Caco-2 (cell line): ENCODE measurements at regions not wholly inside any gene's neighbourhood (a gene's known extent, or its start where the extent isn't known, plus 50 kb on each side); places are given as distances from the start of the nearest gene placed in this dataset.

Experiments used
- BruUV-seq: library from RNA; stranded (reverse); fragments of 400-500 nt; replicated peaks from 2 replicates; lab custom pipeline; 2021; lab: Mats Ljungman, UMichigan
- CTCF ChIA-PET: fragments of 300-600 bp; sonication (Branson Sonifier 250); formaldehyde crosslinking; loops from one replicate; lab custom pipeline; 2022; ENCODE audit warnings: antibody characterized with exemption; lab: Charles Lee
- POLR2A ChIA-PET: fragments of 300-600 bp; sonication (Branson Sonifier 250); formaldehyde crosslinking; loops from one replicate; lab custom pipeline; 2022; ENCODE audit warnings: antibody characterized with exemption; lab: Charles Lee
- DNase-seq, 2 experiments: peaks; one replicate each; pipeline versions ENCODE4 v3.0.0 to v3.0.0-alpha.2; 2020 to 2022
- H3K27me3 ChIP-seq: replicated peaks from 2 replicates; pipeline ENCODE4 v1.6.0; 2011; ENCODE audit warnings: low read length; ENCODE audit not compliant: control insufficient read depth, insufficient read depth
- H3K36me3 ChIP-seq: 2 replicates; pipeline ENCODE4 v1.5.1; 2011; ENCODE audit warnings: low read length; ENCODE audit not compliant: control insufficient read depth, insufficient read depth
- H3K4me1 ChIP-seq: fragments of 250-450 bp; sonication (Bioruptor Pico); 2 replicates; pipeline ENCODE4 v1.5.1; 2020; ENCODE audit warnings: mild to moderate bottlenecking
- H3K4me3 ChIP-seq: 2 replicates; pipeline ENCODE4 v1.5.1; 2011; ENCODE audit warnings: low read depth, mild to moderate bottlenecking, control low read depth, low read length
- H3K9me3 ChIP-seq: fragments of 250-450 bp; sonication (Bioruptor Pico); 2 replicates; pipeline ENCODE4 v1.5.1; 2020; ENCODE audit warnings: mild to moderate bottlenecking, moderate library complexity
- H3K27ac Mint-ChIP-seq: one replicate; pipeline ENCODE4 v1.8.0; 2022; ENCODE audit warnings: mixed read lengths; ENCODE audit not compliant: unreplicated experiment
- H3K27me3 Mint-ChIP-seq: one replicate; pipeline ENCODE4 v1.8.0; 2022; ENCODE audit warnings: mixed read lengths; ENCODE audit not compliant: insufficient read depth, unreplicated experiment
- H3K36me3 Mint-ChIP-seq: one replicate; pipeline ENCODE4 v1.8.0; 2022; ENCODE audit warnings: mild to moderate bottlenecking, mixed read lengths; ENCODE audit not compliant: insufficient read depth, unreplicated experiment
- H3K4me1 Mint-ChIP-seq: one replicate; pipeline ENCODE4 v1.8.0; 2022; ENCODE audit warnings: low read depth, mixed read lengths; ENCODE audit not compliant: unreplicated experiment
- H3K4me3 Mint-ChIP-seq: one replicate; pipeline ENCODE4 v1.8.0; 2022; ENCODE audit warnings: mild to moderate bottlenecking, moderate library complexity, mixed read lengths; ENCODE audit not compliant: unreplicated experiment
- H3K9me3 Mint-ChIP-seq: one replicate; pipeline ENCODE4 v1.8.0; 2022; ENCODE audit warnings: mixed read lengths; ENCODE audit not compliant: unreplicated experiment
- CTCF ChIP-seq, 2 experiments: fragments of 200-600 bp in 1 of 2; IDR thresholded peaks; 1 replicate in 1 of 2; 2 replicates in 1 of 2; pipeline versions ENCODE4 v1.5.1 to v1.8.0; 2011 to 2022; ENCODE audit warnings: antibody characterized with exemption in 1 of 2, control low read depth in 1 of 2, inconsistent platforms in 1 of 2, low read depth in 1 of 2, low read length in 1 of 2, mild to moderate bottlenecking in 1 of 2, moderate library complexity in 1 of 2; ENCODE audit not compliant: insufficient read depth in 1 of 2, severe bottlenecking in 1 of 2, unreplicated experiment in 1 of 2
- intact Hi-C: fragments of 100-400 bp; cut with micrococcal nuclease; formaldehyde crosslinking; loops from one replicate; pipeline ENCODE4 v1.10.0; 2022; ENCODE audit not compliant: unreplicated experiment

DNA sequence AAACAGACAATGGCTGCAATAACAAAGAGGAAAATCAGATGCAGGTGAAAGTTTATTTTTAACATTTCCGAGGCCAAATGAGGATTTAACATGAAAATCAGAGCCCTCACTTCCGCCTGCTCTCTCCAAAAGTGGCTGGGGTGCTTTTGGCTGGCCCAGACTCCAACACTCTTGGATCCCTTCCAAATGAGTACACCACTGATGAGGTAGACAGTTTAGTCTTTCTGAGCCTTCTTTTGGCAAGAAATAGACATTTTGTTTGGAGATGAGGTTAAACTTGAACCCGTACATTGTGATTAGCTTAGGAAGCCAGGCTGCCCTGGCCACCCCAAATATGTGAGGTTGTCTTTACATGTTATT, 51.0 kb upstream of the TRA2B start:
- Mint-ChIP-seq H3K9me3 (no peaks in the 10 kb centered on the region), H3K4me3 (no peak overlapping the region), H3K36me3 (peaks cover 6% of the 10 kb centered on the region), H3K27ac (no peak overlapping the region), H3K4me1 (no peaks in the 10 kb centered on the region), H3K27me3 (peaks cover 5% of the 10 kb centered on the region)
- no TSS peak for BruUV-seq
- intact Hi-C loops: no loop called here
- no peaks in the 10 kb centered on the region for H3K27me3 ChIP-seq
- POLR2A ChIA-PET: no interaction called here
- H3K36me3 ChIP-seq: no peaks in the 10 kb centered on the region
- DNase-seq: no peak
- H3K9me3 ChIP-seq: no peaks in the 10 kb centered on the region
- CTCF ChIA-PET: no interaction called here
- H3K4me1 ChIP-seq: no peaks in the 10 kb centered on the region
- TF ChIP-seq CTCF (IDR thresholded peaks at IDR 0.05; ENCODE audit: insufficient read depth in 1 of 2, low read depth in 1 of 2, low read length in 1 of 2, severe bottlenecking in 1 of 2, unreplicated experiment in 1 of 2): no peak
- no peak overlapping the region for H3K4me3 ChIP-seq

GRCh38 chr3:185988080-185988815, 50.4 kb upstream of the TRA2B start:
- Mint-ChIP-seq H3K4me3 (no peak overlapping the region), H3K27ac (no peak overlapping the region), H3K36me3 (peaks cover 6% of the 10 kb centered on the region), H3K9me3 (no peaks in the 10 kb centered on the region), H3K4me1 (no peaks in the 10 kb centered on the region), H3K27me3 (peaks cover 6% of the 10 kb centered on the region)
- ChIA-PET CTCF (interaction anchor here (0.5 kb wide), 1 partner anchor 306 kb away, joined by 3 read pairs; no protein-coding TSS in a partner anchor), POLR2A (no interaction called here)
- Histone ChIP-seq H3K4me3 (no peak overlapping the region), H3K36me3 (no peaks in the 10 kb centered on the region), H3K27me3 (no peaks in the 10 kb centered on the region), H3K4me1 (no peaks in the 10 kb centered on the region), H3K9me3 (no peaks in the 10 kb centered on the region)
- BruUV-seq: no TSS peak
- intact Hi-C loops: no loop called here
- no peak for DNase-seq
- no peak for TF ChIP-seq CTCF (IDR thresholded peaks at IDR 0.05; ENCODE audit: insufficient read depth in 1 of 2, low read depth in 1 of 2, low read length in 1 of 2, severe bottlenecking in 1 of 2, unreplicated experiment in 1 of 2)
